Thyroid gland (tissue), 4 donors: ENCODE measurements at regions not wholly inside any gene's neighbourhood (a gene's known extent, or its start where the extent isn't known, plus 50 kb on each side); places are given as distances from the start of the nearest gene placed in this dataset.

Experiments used
- CTCF ChIP-seq, 6 experiments: fragments of 200-600 bp in 3 of 6; fragments of 450-650 bp in 3 of 6; sonication (generic) in 3 of 6; IDR thresholded peaks; one replicate each; pipeline ENCODE4 v1.5.1; 2016 to 2019; ENCODE audit warnings: antibody characterized with exemption in 6 of 6, mild to moderate bottlenecking in 2 of 6, inconsistent platforms in 1 of 6, moderate library complexity in 1 of 6
- POLR2A ChIP-seq, 2 donors: fragments of 450-650 bp; IDR thresholded peaks; one replicate each; pipeline ENCODE4 v1.6.1; 2017; ENCODE audit warnings: antibody characterized with exemption in 2 of 2, mild to moderate bottlenecking in 2 of 2, moderate library complexity in 1 of 2

GRCh38 chr4:122083351-122083750 is 68.8 kb upstream of the BLTP1 start:
- no peak for TF ChIP-seq POLR2A (IDR thresholded peaks at IDR 0.05)
- TF ChIP-seq CTCF (IDR thresholded peaks at IDR 0.05): no peak
